ENCODE measurements at regions not wholly inside any gene's neighbourhood (a gene's known extent, or its start where the extent isn't known, plus 50 kb on each side); places are given as distances from the start of the nearest gene placed in this dataset.

GRCh38 chr13:68066879-68067513 lies 836.9 kb upstream of the PCDH9 start:
- TF ChIP-seq, protein P1, sequence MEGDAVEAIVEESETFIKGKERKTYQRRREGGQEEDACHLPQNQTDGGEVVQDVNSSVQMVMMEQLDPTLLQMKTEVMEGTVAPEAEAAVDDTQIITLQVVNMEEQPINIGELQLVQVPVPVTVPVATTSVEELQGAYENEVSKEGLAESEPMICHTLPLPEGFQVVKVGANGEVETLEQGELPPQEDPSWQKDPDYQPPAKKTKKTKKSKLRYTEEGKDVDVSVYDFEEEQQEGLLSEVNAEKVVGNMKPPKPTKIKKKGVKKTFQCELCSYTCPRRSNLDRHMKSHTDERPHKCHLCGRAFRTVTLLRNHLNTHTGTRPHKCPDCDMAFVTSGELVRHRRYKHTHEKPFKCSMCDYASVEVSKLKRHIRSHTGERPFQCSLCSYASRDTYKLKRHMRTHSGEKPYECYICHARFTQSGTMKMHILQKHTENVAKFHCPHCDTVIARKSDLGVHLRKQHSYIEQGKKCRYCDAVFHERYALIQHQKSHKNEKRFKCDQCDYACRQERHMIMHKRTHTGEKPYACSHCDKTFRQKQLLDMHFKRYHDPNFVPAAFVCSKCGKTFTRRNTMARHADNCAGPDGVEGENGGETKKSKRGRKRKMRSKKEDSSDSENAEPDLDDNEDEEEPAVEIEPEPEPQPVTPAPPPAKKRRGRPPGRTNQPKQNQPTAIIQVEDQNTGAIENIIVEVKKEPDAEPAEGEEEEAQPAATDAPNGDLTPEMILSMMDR (IDR thresholded peaks at IDR 0.05; ENCODE audit: low read depth, low read length), result no peak
- no peak for DNase-seq (ENCODE audit: extremely low read depth, low read depth)

GRCh38 chr13:68064001-68064770 lies 834.0 kb upstream of the PCDH9 start:
- TF ChIP-seq, protein P1 (IDR thresholded peaks at IDR 0.05; ENCODE audit: low read depth, low read length), result no peak
- no peak for DNase-seq (ENCODE audit: extremely low read depth, low read depth)

DNA sequence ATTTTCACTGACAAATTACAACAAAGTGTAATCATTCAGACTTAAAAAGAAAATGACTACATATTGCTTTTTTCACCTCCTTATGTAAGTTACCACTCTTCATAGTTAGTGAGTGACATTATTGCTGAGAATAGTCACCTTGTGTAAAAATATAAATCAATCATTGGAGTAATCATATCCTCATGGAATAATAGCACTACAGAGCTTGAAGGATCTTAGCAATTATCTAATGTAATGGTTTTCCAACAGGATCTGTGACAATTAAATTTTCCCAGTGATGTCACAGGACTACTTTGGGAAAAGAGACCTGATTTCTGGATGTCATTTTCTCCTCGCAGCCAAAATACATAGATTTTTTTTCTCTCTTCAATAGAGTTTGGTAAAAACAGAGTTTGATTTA lies 833.0 kb upstream of the PCDH9 start:
- no peak for DNase-seq (ENCODE audit: extremely low read depth, low read depth)
- TF ChIP-seq, protein P1 (IDR thresholded peaks at IDR 0.05; ENCODE audit: low read depth, low read length), result no peak

- DNase-seq (ENCODE audit: extremely low read depth, low read depth), result no peak
- TF ChIP-seq, protein P1 (IDR thresholded peaks at IDR 0.05; ENCODE audit: low read depth, low read length), result no peak
These were observed 827.7 kb upstream of the PCDH9 start for GRCh38 chr13:68057836-68058235.

GRCh38 chr13:68056816-68057710 lies 826.9 kb upstream of the PCDH9 start:
- TF ChIP-seq, protein P1 (IDR thresholded peaks at IDR 0.05; ENCODE audit: low read depth, low read length), result no peak
- DNase-seq (ENCODE audit: extremely low read depth, low read depth), result no peak

GRCh38 chr13:68051910-68052309 lies 821.8 kb upstream of the PCDH9 start:
- no peak for DNase-seq (ENCODE audit: extremely low read depth, low read depth)
- TF ChIP-seq, protein P1 (IDR thresholded peaks at IDR 0.05; ENCODE audit: low read depth, low read length), result no peak
